CD4-positive, alpha-beta memory T cell (primary cell): ENCODE measurements at regions not wholly inside any gene's neighbourhood (a gene's known extent, or its start where the extent isn't known, plus 50 kb on each side); places are given as distances from the start of the nearest gene placed in this dataset.

Experiments used
- CTCF ChIA-PET: fragments of 350-600 bp; sonication (Branson Sonifier 250); formaldehyde crosslinking; loops from one replicate; lab custom pipeline; 2021; ENCODE audit warnings: inconsistent platforms; ENCODE audit not compliant: partially characterized antibody; lab: Charles Lee
- POLR2A ChIA-PET: fragments of 350-600 bp; sonication (Branson Sonifier 250); formaldehyde crosslinking; loops from one replicate; lab custom pipeline; 2021; ENCODE audit not compliant: partially characterized antibody; lab: Charles Lee
- DNase-seq, 5 donors: peaks; one replicate each; pipeline versions ENCODE4 v3.0.0 to v3.0.0-alpha.2; 2020 to 2022; ENCODE audit warnings: mixed read lengths in 1 of 5
- H3K27ac ChIP-seq: one replicate; pipeline ENCODE4 v1.7.0; 2013; ENCODE audit warnings: low read depth, low read length
- H3K27me3 ChIP-seq: 2 replicates; pipeline ENCODE4 v1.7.0; 2013; ENCODE audit warnings: mild to moderate bottlenecking, low read length, moderate library complexity; ENCODE audit not compliant: insufficient read depth
- H3K36me3 ChIP-seq: 2 replicates; pipeline ENCODE4 v1.7.0; 2013; ENCODE audit warnings: mild to moderate bottlenecking, low read length, moderate library complexity; ENCODE audit not compliant: insufficient read depth
- H3K4me1 ChIP-seq: 2 replicates; pipeline ENCODE4 v1.7.0; 2013; ENCODE audit warnings: mild to moderate bottlenecking, low read length, moderate library complexity; ENCODE audit not compliant: insufficient read depth
- H3K4me3 ChIP-seq, 2 donors: one replicate each; pipeline ENCODE4 v1.7.0; 2013; ENCODE audit warnings: low read length in 2 of 2, mild to moderate bottlenecking in 1 of 2
- H3K9me3 ChIP-seq, 2 donors: one replicate each; pipeline ENCODE4 v1.7.0; 2013; ENCODE audit warnings: low read length in 2 of 2, control low read depth in 1 of 2; ENCODE audit not compliant: control insufficient read depth in 1 of 2
- H3K27ac Mint-ChIP-seq, 7 donors: one replicate each; pipeline ENCODE4 v1.8.0; 2020 to 2021; ENCODE audit warnings: mixed read lengths in 7 of 7, mild to moderate bottlenecking in 6 of 7, inconsistent platforms in 3 of 7, moderate library complexity in 3 of 7
- H3K27me3 Mint-ChIP-seq, 2 donors: one replicate each; pipeline ENCODE4 v1.8.0; 2020 to 2021; ENCODE audit warnings: mixed read lengths in 2 of 2
- H3K36me3 Mint-ChIP-seq, 2 donors: one replicate each; pipeline ENCODE4 v1.8.0; 2020 to 2021; ENCODE audit warnings: mixed read lengths in 2 of 2, inconsistent platforms in 1 of 2, mild to moderate bottlenecking in 1 of 2
- H3K4me1 Mint-ChIP-seq, 4 donors: one replicate each; pipeline ENCODE4 v1.8.0; 2020 to 2021; ENCODE audit warnings: mixed read lengths in 4 of 4, mild to moderate bottlenecking in 1 of 4
- H3K4me3 Mint-ChIP-seq, 8 donors: one replicate each; pipeline ENCODE4 v1.8.0; 2020 to 2021; ENCODE audit warnings: mixed read lengths in 8 of 8, mild to moderate bottlenecking in 7 of 8, moderate library complexity in 6 of 8, inconsistent platforms in 3 of 8
- H3K9me3 Mint-ChIP-seq, 8 donors: one replicate each; pipeline ENCODE4 v1.8.0; 2020 to 2021; ENCODE audit warnings: mixed read lengths in 8 of 8, mild to moderate bottlenecking in 5 of 8, inconsistent platforms in 3 of 8, moderate library complexity in 1 of 8
- intact Hi-C: fragments of 100-400 bp; cut with micrococcal nuclease; formaldehyde crosslinking; loops from one replicate; pipeline ENCODE4 v1.15.1; 2023

DNA sequence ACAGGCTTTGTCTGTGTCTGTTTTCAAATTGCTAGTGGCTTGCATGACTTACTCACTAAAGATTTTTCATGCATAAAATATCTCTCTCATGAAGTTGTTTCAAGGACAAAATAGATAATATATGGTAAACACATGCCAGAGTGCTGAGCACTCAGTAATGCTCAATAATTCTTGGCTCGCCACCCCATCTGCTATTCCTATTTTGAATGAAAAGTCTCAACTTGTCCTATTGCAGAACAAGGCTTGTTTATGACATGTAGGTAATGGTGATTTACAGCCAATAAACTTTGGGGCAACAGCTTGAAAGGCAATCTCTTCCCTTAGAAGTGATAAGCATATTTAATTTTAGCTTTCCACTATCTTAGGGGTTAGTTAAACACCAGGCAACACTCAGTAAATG lies 789.0 kb upstream of the ROBO1 start:
- DNase-seq = no peak
- ChIA-PET POLR2A (no interaction called here), CTCF (no interaction called here)
- H3K4me3 Mint-ChIP-seq = no peak overlapping the region
- intact Hi-C loops = no loop called here
- no peaks in the 10 kb centered on the region for H3K4me1 Mint-ChIP-seq
- no peaks in the 10 kb centered on the region for H3K4me1 ChIP-seq
- no peaks in the 10 kb centered on the region for H3K36me3 ChIP-seq
- H3K36me3 Mint-ChIP-seq = no peaks in the 10 kb centered on the region
- H3K4me3 ChIP-seq = no peak overlapping the region
- H3K9me3 ChIP-seq = no peaks in the 10 kb centered on the region
- H3K27me3 ChIP-seq = no peaks in the 10 kb centered on the region
- H3K9me3 Mint-ChIP-seq = peaks cover 0 to 23% (median 12%) of the 10 kb centered on the region in 8 donors
- H3K27ac ChIP-seq = no peak overlapping the region
- no peak overlapping the region for H3K27ac Mint-ChIP-seq
- H3K27me3 Mint-ChIP-seq = no peaks in the 10 kb centered on the region

DNA sequence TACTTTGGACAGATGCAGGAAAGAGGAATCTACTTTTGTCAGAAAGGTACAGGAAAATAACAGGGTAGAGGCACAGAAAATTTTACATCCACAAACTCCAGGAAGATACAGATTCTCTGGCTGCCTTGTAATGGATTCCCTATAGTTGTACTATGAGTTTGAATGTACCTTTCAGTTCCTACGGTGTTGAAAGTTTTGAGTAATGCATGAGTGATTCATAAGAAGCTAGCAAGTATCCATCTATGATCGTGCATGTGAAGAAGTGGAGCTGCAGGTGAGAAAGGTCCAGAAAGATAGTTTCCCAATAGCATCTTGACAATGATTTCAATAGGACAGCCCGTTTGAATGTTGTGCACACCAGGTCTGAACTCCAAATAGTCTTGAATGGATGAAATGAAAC lies 786.5 kb upstream of the ROBO1 start:
- Mint-ChIP-seq H3K9me3 (peaks cover 2 to 25% (median 11%) of the 10 kb centered on the region in 8 donors), H3K4me1 (no peaks in the 10 kb centered on the region), H3K36me3 (no peaks in the 10 kb centered on the region), H3K27me3 (no peaks in the 10 kb centered on the region), H3K27ac (no peak overlapping the region), H3K4me3 (no peak overlapping the region)
- no peak overlapping the region for H3K27ac ChIP-seq
- no peaks in the 10 kb centered on the region for H3K27me3 ChIP-seq
- POLR2A ChIA-PET = no interaction called here
- intact Hi-C loops = no loop called here
- CTCF ChIA-PET = no interaction called here
- H3K9me3 ChIP-seq = no peaks in the 10 kb centered on the region
- H3K36me3 ChIP-seq = no peaks in the 10 kb centered on the region
- no peaks in the 10 kb centered on the region for H3K4me1 ChIP-seq
- DNase-seq = no peak
- H3K4me3 ChIP-seq = no peak overlapping the region

DNA sequence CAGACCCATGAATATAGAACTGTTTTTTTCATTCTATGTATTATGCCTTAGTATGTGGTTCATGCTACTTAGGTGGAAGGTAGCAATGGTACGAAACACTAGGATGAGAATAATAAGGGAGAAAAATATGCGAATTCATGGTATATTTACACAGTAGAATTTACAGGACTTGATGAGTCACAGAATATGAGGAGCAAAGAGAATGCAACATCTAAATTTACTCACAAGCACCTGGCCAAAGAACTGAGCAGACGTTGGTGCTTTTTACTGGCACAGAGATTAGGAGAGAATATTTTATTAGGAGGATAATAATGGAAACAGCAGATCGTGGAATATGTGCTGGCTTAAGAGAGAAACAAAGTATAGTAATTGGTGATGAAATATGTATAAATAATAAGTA lies 785.4 kb upstream of the ROBO1 start:
- H3K36me3 Mint-ChIP-seq = no peaks in the 10 kb centered on the region
- Histone ChIP-seq H3K9me3 (no peaks in the 10 kb centered on the region), H3K4me3 (no peak overlapping the region), H3K36me3 (no peaks in the 10 kb centered on the region), H3K27ac (no peak overlapping the region), H3K27me3 (no peaks in the 10 kb centered on the region), H3K4me1 (no peaks in the 10 kb centered on the region)
- no peak overlapping the region for H3K27ac Mint-ChIP-seq
- H3K4me1 Mint-ChIP-seq = no peaks in the 10 kb centered on the region
- DNase-seq = no peak
- no peaks in the 10 kb centered on the region for H3K27me3 Mint-ChIP-seq
- ChIA-PET POLR2A (no interaction called here), CTCF (no interaction called here)
- intact Hi-C loops = no loop called here
- H3K9me3 Mint-ChIP-seq = peaks cover 2 to 19% (median 8%) of the 10 kb centered on the region in 8 donors
- H3K4me3 Mint-ChIP-seq = no peak overlapping the region

- H3K27me3 ChIP-seq = no peaks in the 10 kb centered on the region
- H3K4me3 Mint-ChIP-seq = no peak overlapping the region
- no peak for DNase-seq
- peaks cover 2 to 25% (median 7%) of the 10 kb centered on the region in 8 donors for H3K9me3 Mint-ChIP-seq
- no peaks in the 10 kb centered on the region for H3K36me3 Mint-ChIP-seq
- no peaks in the 10 kb centered on the region for H3K9me3 ChIP-seq
- no peaks in the 10 kb centered on the region for H3K4me1 Mint-ChIP-seq
- CTCF ChIA-PET = no interaction called here
- H3K4me3 ChIP-seq = no peak overlapping the region
- H3K27ac ChIP-seq = no peak overlapping the region
- H3K36me3 ChIP-seq = no peaks in the 10 kb centered on the region
- H3K27ac Mint-ChIP-seq = no peak overlapping the region
- no peaks in the 10 kb centered on the region for H3K4me1 ChIP-seq
- POLR2A ChIA-PET = no interaction called here
- H3K27me3 Mint-ChIP-seq = no peaks in the 10 kb centered on the region
- intact Hi-C loops = no loop called here
Measured at GRCh38 chr3:80550174-80550573, 782.4 kb upstream of the ROBO1 start.

DNA sequence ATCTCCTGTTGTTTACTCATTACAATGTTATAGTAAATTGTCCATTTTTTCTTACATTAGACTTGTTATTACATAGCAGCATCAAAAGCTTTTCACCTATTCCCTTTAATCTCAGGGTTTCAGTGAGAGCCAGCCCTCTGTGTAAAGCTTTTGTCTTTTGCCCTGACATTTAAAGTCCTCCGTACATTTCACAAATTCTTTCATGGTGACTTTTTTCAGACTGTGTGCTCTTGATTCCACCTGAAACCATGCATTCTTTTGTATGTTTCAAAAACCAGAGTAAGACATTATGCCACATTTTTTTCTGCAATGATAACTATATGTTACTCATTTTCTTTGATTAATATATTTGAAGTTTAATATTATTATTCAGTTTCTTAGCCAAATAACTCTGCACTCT lies 781.4 kb upstream of the ROBO1 start:
- H3K4me3 ChIP-seq = no peak overlapping the region
- POLR2A ChIA-PET = no interaction called here
- no peak for DNase-seq

GRCh38 chr3:80543154-80543553 lies 775.4 kb upstream of the ROBO1 start:
- intact Hi-C loops = no loop called here
- Mint-ChIP-seq H3K4me3 (no peak overlapping the region), H3K36me3 (no peaks in the 10 kb centered on the region), H3K9me3 (peaks cover 2 to 19% (median 6%) of the 10 kb centered on the region in 8 donors), H3K27ac (no peak overlapping the region), H3K4me1 (no peaks in the 10 kb centered on the region), H3K27me3 (no peaks in the 10 kb centered on the region)
- no peaks in the 10 kb centered on the region for H3K4me1 ChIP-seq
- H3K36me3 ChIP-seq = no peaks in the 10 kb centered on the region
- ChIA-PET POLR2A (no interaction called here), CTCF (no interaction called here)
- no peak for DNase-seq
- no peaks in the 10 kb centered on the region for H3K9me3 ChIP-seq
- H3K27ac ChIP-seq = no peak overlapping the region
- H3K4me3 ChIP-seq = no peak overlapping the region
- no peaks in the 10 kb centered on the region for H3K27me3 ChIP-seq

More for the DNA sequence above, 781.4 kb upstream of the ROBO1 start:
- Histone ChIP-seq H3K4me1 (no peaks in the 10 kb centered on the region), H3K9me3 (no peaks in the 10 kb centered on the region), H3K27ac (no peak overlapping the region), H3K36me3 (no peaks in the 10 kb centered on the region), H3K27me3 (no peaks in the 10 kb centered on the region)
- Mint-ChIP-seq H3K4me1 (no peaks in the 10 kb centered on the region), H3K36me3 (no peaks in the 10 kb centered on the region), H3K27ac (no peak overlapping the region), H3K9me3 (peaks cover 2 to 26% (median 7%) of the 10 kb centered on the region in 8 donors), H3K27me3 (no peaks in the 10 kb centered on the region), H3K4me3 (no peak overlapping the region)
- intact Hi-C loops = no loop called here
- CTCF ChIA-PET = no interaction called here

- intact Hi-C loops = no loop called here
- no peaks in the 10 kb centered on the region for H3K27me3 ChIP-seq
- H3K36me3 ChIP-seq = no peaks in the 10 kb centered on the region
- Mint-ChIP-seq H3K4me3 (no peak overlapping the region), H3K9me3 (peaks cover 3 to 18% (median 9%) of the 10 kb centered on the region in 8 donors), H3K27ac (no peak overlapping the region), H3K36me3 (no peaks in the 10 kb centered on the region), H3K27me3 (no peaks in the 10 kb centered on the region), H3K4me1 (no peaks in the 10 kb centered on the region)
- no peaks in the 10 kb centered on the region for H3K9me3 ChIP-seq
- ChIA-PET CTCF (no interaction called here), POLR2A (no interaction called here)
- no peak overlapping the region for H3K4me3 ChIP-seq
- no peak overlapping the region for H3K27ac ChIP-seq
- H3K4me1 ChIP-seq = no peaks in the 10 kb centered on the region
- no peak for DNase-seq
Measured at GRCh38 chr3:80542456-80542855, 774.7 kb upstream of the ROBO1 start.

DNA sequence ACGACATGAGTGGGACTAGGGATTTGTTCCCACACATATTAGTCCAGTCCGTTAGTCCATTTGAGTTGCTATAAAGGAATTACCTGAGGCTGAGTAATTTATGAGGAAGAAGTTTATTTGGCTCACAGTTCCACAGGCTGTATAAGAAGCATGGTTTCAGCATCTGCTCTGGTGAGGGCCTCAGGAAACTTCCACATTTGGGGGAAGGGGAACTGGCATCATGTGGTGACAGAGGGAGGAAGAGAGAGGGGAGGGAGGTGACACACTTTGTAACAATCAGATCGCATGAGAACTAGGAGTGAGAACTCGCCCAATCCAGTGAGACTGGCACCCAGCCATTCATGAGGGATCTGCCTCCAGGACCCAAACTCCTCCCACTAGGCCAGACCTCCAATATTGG lies 769.9 kb upstream of the ROBO1 start:
- CTCF ChIA-PET = no interaction called here

More for the DNA sequence above, 769.9 kb upstream of the ROBO1 start:
- POLR2A ChIA-PET = no interaction called here
- H3K36me3 Mint-ChIP-seq = no peaks in the 10 kb centered on the region
- H3K27ac Mint-ChIP-seq = no peak overlapping the region
- intact Hi-C loops = no loop called here
- no peaks in the 10 kb centered on the region for H3K27me3 Mint-ChIP-seq
- H3K9me3 ChIP-seq = no peaks in the 10 kb centered on the region
- H3K27me3 ChIP-seq = no peaks in the 10 kb centered on the region
- no peak overlapping the region for H3K4me3 Mint-ChIP-seq
- peaks cover 0 to 22% (median 14%) of the 10 kb centered on the region in 8 donors for H3K9me3 Mint-ChIP-seq
- no peak for DNase-seq
- no peaks in the 10 kb centered on the region for H3K4me1 Mint-ChIP-seq
- no peaks in the 10 kb centered on the region for H3K36me3 ChIP-seq
- no peak overlapping the region for H3K27ac ChIP-seq
- no peak overlapping the region for H3K4me3 ChIP-seq
- H3K4me1 ChIP-seq = no peaks in the 10 kb centered on the region
